ENCODE measurements at regions not wholly inside any gene's neighbourhood (a gene's known extent, or its start where the extent isn't known, plus 50 kb on each side); places are given as distances from the start of the nearest gene placed in this dataset.

GRCh38 chr5:124463851-124464250 lies 282.6 kb downstream of the ZNF608 start:
- DNase-seq (ENCODE audit: low read depth in 2 of 2): no peak

DNA sequence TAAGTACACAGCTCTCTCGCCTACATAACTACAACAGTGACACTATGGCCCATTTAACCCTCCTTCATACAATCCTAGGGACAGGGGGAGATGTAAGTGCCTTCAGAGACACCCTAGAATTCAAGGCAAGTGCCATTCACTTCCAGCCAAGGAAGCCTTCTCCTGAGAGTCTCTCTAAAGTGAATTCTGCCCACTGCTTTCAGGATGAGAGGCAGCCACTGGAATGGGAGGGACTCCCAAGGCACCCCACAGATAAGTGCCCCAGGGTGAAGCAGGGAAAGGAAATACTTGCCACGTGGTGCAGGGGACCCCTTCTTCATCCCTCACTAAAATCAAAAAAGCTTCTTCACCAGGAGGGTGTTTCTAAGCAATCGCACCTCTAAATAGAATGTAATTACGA lies 283.7 kb downstream of the ZNF608 start:
- no peak for DNase-seq (ENCODE audit: low read depth in 2 of 2)

GRCh38 chr5:124461941-124462340 lies 284.5 kb downstream of the ZNF608 start:
- DNase-seq (ENCODE audit: low read depth in 2 of 2): no peak

DNA sequence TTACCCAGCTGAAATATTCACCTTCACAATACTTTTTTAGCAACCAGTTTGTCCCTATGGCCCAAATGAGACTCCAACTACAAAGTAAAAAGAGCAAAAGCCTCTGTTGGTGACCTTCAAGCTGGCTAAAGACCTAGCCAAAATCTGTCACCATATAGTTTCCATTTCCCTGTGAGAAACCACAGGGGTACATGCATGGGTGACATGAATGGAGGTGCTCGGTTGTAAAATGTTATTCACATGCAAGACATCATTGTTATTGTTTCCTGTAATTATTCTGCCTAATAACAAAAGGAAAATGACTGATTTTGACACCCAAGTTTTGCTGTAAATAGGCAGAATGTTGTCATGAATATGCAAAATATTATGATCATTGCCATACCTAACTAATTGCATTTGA lies 285.3 kb downstream of the ZNF608 start:
- no peak for DNase-seq (ENCODE audit: low read depth in 2 of 2)

DNA sequence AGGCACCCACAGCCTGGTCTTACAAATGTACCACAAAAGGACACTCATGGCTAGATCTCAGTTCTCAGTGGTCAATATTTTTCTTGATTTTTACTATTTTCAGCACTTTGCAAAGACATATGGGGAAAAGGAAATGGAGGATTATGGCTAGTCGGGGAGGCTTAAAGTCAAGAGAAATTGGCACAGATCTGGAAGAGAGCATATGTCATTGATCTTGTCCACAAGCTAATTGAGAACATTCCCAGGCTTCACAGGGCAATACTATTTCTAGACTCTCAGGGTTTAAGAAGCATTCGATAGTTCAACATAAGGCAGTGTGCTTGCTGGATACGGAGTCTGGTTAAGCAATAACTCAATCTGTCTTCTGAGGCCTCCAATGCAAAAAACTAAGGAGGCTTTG lies 285.8 kb downstream of the ZNF608 start:
- DNase-seq (ENCODE audit: low read depth in 2 of 2): no peak

DNA sequence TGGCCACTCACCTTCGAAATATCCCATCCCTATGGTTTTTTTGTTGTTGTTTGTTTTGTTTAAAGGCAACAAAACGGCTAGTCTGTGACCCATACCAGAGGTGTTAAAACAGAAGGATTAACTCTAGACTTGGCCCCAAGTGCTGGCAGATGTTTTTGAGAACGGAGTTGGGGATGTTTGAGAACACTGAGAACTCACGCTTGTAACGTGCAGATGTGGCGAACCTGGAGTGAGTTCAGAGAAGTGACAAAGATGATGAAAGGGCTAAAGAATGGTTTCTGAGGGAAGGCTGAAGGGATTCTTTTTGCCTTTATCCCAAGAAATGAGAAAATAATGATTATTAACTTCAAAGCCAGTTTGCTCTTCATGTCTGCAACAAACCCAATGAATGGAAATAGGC lies 286.5 kb downstream of the ZNF608 start:
- DNase-seq (ENCODE audit: low read depth in 2 of 2): no peak

DNA sequence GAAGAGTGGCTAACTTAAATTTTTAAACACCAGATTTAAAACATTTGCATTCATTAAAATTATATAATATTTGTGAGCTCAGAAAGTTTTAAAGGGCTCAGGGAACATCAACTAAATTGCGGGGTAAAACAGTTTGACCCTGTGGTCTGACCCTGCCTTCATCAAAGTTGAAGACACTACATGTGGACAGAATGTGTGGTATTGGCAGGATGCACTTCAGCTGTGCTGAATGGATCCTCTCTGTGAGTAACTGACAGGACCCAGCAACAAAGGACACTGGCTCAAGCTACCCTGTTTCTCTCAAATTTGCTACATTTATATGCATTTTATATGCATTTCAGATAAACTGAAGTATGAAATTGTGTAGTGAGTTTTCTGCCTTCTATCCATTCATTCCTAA lies 288.5 kb downstream of the ZNF608 start:
- no peak for DNase-seq (ENCODE audit: low read depth in 2 of 2)

DNA sequence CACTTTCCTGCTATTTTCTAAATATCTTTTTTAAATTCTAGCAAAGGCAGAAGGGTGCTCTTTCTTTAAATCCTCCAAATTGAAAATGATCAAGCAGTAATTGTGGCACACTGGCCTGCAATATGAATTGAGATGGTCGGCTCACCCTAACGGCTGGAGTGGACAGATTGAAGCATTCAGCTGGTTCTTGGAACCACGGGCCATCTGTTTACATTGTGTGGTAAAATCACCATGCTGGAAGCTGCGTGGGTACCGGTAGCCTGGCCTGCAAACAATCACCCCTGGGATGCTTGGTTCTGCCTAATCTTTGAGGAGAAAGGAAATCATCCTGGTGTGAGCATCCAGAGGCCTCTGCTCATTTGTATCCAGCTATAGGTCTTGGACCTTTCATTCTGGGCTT lies 289.3 kb downstream of the ZNF608 start:
- no peak for DNase-seq (ENCODE audit: low read depth in 2 of 2)

GRCh38 chr5:124456249-124456648 lies 290.2 kb downstream of the ZNF608 start:
- no peak for DNase-seq (ENCODE audit: low read depth in 2 of 2)

- DNase-seq (ENCODE audit: low read depth in 2 of 2): no peak
Measured at GRCh38 chr5:124454081-124454480, 292.4 kb downstream of the ZNF608 start.

GRCh38 chr5:124453221-124454051 lies 293.0 kb downstream of the ZNF608 start:
- DNase-seq (ENCODE audit: low read depth in 2 of 2): no peak

DNA sequence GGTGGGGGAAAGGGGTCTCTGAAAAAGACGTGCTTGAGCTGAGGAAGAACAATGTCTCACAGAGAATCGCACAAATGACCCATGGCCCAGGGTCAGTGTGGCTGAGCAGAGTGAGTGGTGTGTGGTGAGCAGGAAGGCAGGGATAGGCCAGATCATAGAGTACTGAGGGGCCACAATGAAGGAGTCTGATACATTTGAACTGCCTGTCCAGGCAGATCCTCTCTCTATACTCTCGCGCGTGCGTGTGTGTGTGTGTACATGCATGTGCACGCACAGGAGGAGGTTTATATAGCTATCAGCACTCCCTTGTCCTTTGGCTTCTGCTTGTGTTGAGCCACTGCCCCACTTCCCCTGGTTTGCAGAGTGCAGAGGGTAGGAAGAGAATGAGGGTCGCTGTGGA lies 294.0 kb downstream of the ZNF608 start:
- no peak for DNase-seq (ENCODE audit: low read depth in 2 of 2)

DNA sequence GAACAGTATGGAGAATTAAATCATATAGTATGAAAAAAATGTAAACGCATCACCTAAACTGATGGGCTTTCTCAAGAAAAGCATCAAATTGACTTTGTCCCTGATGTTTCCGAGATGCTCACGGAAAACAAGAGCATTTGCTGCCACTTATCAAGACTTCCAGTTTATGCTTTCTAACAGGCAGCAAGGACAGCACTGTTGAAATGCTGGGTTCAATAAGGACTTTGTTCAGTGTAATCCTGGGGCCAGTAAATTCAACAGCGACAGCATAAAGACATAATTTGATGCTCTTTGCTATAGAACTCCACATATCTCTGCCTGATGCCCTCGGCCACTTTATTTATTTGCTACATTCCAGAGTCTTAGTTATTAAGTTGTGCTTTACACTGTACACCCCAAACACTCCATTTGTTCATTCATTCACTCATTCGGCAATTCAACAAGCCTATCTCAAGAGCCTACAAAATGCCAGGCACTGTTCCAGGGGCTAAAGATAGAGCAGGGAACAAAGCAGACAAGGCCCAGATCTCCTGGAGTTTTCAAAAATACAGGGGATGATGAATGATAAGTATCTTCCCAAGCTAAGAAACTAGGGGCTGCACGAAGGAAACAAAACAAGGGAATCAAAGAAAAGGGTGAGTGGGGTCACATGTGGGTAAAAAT lies 294.6 kb downstream of the ZNF608 start:
- DNase-seq (ENCODE audit: low read depth in 2 of 2): no peak

DNA sequence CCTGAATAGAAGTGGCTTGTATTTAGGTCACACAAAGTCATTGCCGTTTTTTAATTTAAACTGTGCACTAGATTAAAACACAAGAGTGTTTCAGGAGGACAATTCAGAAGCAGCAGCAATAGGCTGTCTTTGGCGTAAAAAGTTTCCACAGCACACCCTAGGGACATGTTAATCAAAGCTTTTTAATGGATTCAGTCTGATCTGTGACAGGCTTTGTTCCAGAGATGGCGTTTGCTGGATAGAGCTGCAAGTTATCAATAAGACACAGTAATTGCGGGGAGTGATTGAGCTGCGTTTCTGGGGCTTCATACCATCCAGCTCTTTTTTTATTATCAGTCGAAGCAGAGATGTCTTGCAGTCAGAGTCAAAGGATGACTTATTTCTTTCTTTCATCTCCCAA lies 300.3 kb downstream of the ZNF608 start:
- DNase-seq (ENCODE audit: low read depth in 2 of 2): no peak

DNA sequence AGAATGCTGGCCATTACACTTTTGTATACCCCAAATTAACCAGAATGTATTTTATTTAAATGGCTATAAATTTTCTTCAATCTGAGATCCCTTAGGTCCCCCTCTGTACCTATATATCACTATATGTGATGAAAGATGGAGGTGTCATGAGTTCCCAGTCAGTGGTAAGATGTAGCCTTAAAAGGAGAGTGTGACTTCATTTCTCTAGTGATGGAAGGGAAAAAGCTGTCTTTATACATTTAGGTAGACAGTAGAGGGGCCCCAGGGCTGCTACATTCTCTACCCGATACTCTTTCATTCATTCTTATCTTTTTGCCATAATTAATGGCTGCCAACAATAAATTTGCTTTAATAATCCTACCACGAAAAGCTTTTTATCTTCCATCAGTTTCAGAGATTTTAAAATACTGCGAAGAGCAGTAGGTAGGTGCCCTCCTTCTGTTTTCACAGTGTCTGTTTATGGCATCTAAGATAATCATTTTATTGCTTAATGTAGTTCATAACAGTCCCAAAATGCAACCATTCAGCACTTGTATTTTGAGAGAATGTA lies 301.3 kb downstream of the ZNF608 start:
- DNase-seq (ENCODE audit: low read depth in 2 of 2): no peak

DNA sequence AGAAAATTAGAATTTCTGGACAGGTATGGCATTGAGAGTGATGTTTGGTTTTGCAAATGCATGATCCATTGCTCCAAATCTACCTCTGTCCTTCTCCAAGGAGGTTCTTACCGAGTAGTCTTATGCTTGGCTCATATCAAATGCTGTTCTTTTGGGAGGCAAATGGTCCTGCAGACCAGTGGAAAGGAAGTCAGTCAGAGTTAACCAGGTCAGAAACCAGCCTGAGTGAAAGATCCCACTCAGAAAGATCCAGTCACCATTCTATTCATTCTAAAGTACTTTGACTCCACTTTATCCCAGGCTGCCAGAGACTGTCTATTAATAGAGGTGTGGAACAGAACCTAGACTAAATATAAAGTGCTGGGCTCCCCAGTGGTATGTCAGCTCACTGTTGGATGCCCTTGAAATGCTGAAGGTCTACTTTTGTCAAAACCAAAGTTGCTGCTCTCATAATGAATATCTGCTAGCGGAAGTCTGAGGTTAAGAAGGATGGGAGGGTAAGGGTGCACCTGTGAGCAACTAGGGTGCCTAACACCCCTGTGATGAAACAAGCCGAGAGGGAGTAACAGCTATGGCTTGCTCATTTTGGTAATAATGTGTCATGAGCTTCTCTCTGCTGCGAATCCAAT lies 302.2 kb downstream of the ZNF608 start:
- DNase-seq (ENCODE audit: low read depth in 2 of 2): no peak

DNA sequence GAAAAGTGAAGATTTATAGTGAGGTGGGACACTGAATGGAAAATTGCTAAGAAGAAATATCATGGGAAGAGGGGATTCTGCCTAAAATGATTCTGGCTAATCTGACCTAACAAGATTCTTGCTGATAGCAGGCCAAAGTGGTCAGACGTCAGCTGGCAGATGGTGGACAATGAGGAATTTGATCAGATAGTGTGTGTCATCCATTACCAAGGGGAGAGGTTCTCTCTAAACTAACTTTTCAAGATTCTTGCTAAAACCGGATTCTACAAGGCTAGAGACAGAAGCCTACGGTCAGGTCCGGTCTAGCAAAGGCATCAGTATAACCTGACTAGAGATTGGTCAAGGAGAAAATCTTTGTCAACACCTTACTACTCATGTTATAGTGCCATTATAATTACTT lies 306.0 kb downstream of the ZNF608 start:
- no peak for DNase-seq (ENCODE audit: low read depth in 2 of 2)

DNA sequence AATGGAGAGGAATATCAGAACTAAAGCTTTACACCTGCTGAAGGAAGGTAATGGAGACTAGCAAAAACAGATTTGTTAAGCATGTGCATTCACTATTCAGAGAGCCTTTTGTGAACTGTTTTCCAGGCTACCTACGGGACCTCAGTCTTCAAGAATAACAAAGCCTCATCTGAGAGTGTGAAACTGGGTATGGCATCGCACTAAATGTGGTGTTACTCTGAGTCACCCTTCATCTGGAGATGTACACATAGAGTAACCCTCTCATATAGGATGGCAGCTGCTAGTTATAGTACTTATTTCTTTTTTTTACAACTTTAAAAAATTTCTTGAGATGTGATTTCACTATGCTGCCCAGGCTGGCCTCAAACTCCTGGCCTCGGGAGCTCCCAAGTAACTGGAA lies 306.8 kb downstream of the ZNF608 start:
- no peak for DNase-seq (ENCODE audit: low read depth in 2 of 2)

- no peak for DNase-seq (ENCODE audit: low read depth in 2 of 2)
Measured at GRCh38 chr5:124438903-124439281, 307.5 kb downstream of the ZNF608 start.

- no peak for DNase-seq (ENCODE audit: low read depth in 2 of 2)
Measured at GRCh38 chr5:124438026-124438902, 308.2 kb downstream of the ZNF608 start.

DNA sequence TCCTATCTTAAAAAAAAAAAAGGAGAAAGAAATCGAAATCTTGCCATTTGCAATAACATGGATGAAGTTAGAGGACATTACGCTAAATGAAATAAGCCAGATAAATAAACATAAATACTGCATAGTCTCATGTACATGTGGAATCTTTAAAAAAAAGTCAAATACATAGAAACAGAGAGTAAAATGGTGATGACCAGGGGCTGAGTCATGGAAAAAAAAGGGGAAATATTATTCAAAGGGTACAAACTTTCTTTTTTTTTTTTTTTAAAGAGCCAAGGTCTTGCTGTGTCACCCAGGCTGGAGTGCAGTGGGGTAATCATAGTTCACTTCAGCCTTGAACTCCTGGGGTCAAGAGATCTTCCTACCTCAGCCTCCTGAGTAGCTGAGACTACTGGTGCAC lies 310.1 kb downstream of the ZNF608 start:
- no peak for DNase-seq (ENCODE audit: low read depth in 2 of 2)

DNA sequence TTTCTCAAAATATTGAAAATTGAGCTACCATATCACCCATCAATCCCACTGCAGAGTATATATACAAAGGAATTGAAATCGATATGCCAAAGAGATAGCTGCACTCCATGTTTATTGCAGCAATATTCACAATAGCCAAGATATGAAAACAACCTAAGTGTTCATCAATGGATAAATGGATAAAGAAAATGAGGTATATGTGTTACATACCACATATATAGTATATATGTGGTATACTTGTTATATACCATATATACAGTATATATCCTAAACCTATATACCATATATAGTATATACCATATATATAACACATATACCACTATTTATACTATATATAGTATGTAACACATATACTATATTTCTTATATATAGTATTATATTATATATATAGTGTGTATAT lies 313.3 kb downstream of the ZNF608 start:
- DNase-seq (ENCODE audit: low read depth in 2 of 2): no peak
